ENCODE measurements at regions not wholly inside any gene's neighbourhood (a gene's known extent, or its start where the extent isn't known, plus 50 kb on each side); places are given as distances from the start of the nearest gene placed in this dataset.

DNA sequence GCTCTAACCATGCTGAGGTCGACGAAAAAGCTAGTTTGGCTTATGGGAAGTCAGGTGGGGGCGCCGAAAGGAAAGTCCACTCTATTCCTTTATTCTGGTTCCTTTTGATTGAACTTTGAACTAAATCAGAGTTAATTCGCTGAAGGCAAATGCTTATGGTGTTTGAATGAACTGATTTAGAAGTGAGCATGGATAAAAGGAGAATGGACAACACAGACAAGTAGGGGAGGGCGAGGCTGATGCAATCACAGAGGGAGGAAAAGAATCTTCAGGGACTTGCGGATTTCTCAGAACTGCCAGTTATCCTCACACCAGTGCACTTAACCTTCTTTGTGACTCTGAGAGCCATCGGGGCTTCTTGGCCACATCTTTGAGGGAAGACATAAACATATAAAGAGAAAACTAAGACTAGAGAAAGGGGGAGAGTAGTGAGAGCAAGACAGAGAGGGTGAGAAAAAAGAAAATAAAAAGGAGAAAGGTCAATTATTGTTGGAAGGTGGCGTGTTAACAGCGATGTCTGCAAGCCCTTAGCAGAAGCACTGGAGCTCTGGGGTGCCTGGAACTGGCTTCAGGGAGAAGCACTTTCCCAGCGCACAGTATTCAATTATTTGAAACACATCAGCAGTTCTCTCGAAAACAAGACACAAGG, 59.2 kb downstream of the PABIR2 start:
- TF ChIP-seq, protein P1, sequence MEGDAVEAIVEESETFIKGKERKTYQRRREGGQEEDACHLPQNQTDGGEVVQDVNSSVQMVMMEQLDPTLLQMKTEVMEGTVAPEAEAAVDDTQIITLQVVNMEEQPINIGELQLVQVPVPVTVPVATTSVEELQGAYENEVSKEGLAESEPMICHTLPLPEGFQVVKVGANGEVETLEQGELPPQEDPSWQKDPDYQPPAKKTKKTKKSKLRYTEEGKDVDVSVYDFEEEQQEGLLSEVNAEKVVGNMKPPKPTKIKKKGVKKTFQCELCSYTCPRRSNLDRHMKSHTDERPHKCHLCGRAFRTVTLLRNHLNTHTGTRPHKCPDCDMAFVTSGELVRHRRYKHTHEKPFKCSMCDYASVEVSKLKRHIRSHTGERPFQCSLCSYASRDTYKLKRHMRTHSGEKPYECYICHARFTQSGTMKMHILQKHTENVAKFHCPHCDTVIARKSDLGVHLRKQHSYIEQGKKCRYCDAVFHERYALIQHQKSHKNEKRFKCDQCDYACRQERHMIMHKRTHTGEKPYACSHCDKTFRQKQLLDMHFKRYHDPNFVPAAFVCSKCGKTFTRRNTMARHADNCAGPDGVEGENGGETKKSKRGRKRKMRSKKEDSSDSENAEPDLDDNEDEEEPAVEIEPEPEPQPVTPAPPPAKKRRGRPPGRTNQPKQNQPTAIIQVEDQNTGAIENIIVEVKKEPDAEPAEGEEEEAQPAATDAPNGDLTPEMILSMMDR (IDR thresholded peaks at IDR 0.05): no peak
- no peak for TF ChIP-seq POLR2A (IDR thresholded peaks at IDR 0.05)
- no peak for TF ChIP-seq EP300 (IDR thresholded peaks at IDR 0.05; ENCODE audit: low read depth)
- no peak for TF ChIP-seq POLR2AphosphoS5 (IDR thresholded peaks at IDR 0.05)
